ENCODE measurements at regions not wholly inside any gene's neighbourhood (a gene's known extent, or its start where the extent isn't known, plus 50 kb on each side); places are given as distances from the start of the nearest gene placed in this dataset.

GRCh38 chr5:77558266-77558665 is 66.2 kb upstream of the WDR41 start:
- TF ChIP-seq CTCF (IDR thresholded peaks at IDR 0.05), result no peak
- TF ChIP-seq POLR2AphosphoS5 (IDR thresholded peaks at IDR 0.05), result no peak
- TF ChIP-seq POLR2A (IDR thresholded peaks at IDR 0.05), result no peak
- no peak for TF ChIP-seq EP300 (IDR thresholded peaks at IDR 0.05)
